OCI-M2 (cell line): ENCODE measurements at regions not wholly inside any gene's neighbourhood (a gene's known extent, or its start where the extent isn't known, plus 50 kb on each side); places are given as distances from the start of the nearest gene placed in this dataset.
"Not testable (repeated sequence)": the region's sequence is repeated elsewhere in the genome, so short reads cannot be mapped to it uniquely, and the experiment has no call there.

Experiments used
- DNase-seq: peaks from one replicate; lab custom pipeline; 2025; ENCODE audit not compliant: unreplicated experiment; lab: John Stamatoyannopoulos, UW

- no peak for DNase-seq
Observed at GRCh38 chr5:87132696-87133095, 135.0 kb upstream of the RASA1 start.

GRCh38 chr5:87134513-87134912 is 133.2 kb upstream of the RASA1 start:
- DNase-seq = not testable (repeated sequence)

GRCh38 chr5:87136096-87136495 is 131.6 kb upstream of the RASA1 start:
- no peak for DNase-seq

- no peak for DNase-seq
Observed at GRCh38 chr5:87136733-87137132, 130.9 kb upstream of the RASA1 start.

DNA sequence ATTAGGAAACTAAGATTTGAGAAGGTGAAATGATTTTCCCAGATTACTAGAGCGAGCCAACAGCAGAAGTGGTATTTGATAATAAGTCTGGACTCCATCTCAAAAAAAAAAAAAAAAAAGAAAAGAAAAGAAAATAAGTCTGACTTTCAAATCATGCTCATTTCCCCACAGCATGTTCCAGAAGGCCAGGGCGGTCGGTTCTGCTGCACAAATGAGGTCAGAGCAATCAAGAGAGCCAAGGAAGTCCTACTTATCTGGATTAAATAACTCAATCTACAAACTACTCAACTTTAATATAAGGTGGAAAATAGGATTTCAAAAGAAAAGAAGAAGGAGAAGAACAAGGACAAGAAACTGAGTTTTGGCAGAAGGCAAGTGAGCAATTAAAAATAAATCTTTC is 130.4 kb upstream of the RASA1 start:
- DNase-seq = no peak

GRCh38 chr5:87138091-87138805 is 129.4 kb upstream of the RASA1 start:
- DNase-seq = no peak

DNA sequence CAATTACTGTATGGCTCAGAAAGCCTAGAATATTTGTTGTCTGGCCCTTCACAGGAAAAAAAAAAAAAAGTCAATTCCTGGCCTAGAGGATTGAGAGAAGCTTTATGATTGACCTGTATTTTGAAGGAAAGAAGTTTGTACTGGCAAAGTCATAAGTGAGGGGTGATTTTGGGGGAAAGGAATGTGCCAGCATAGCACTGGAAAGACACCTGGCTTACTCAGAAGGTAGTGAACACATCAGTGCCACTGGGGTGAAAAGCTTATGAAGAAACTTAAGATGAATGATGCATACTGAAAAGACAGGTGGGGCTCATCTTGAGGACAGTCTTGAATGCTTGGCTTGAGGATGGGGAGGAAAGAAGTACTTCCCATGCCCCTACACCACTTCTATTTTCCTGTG is 127.9 kb upstream of the RASA1 start:
- no peak for DNase-seq

DNA sequence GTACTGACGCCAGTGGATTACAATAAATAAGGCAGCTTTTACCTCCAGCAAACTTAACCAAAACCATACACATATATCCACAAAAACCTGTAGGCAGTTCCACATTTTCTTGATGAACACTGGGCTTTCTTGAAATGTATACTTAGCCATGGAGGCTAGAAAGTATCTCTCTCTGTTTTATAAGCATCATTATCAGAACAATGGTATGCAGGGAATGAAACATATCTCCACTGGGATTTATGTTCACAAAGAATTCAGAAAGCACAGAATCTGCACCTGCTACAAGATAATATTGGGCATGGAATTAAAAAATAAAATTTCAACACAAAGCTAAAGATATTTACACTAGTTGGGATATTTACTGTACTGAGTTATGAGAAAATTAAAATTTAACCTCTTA is 126.1 kb upstream of the RASA1 start:
- no peak for DNase-seq

GRCh38 chr5:87145853-87146252 is 121.8 kb upstream of the RASA1 start:
- DNase-seq = not testable (repeated sequence)

DNA sequence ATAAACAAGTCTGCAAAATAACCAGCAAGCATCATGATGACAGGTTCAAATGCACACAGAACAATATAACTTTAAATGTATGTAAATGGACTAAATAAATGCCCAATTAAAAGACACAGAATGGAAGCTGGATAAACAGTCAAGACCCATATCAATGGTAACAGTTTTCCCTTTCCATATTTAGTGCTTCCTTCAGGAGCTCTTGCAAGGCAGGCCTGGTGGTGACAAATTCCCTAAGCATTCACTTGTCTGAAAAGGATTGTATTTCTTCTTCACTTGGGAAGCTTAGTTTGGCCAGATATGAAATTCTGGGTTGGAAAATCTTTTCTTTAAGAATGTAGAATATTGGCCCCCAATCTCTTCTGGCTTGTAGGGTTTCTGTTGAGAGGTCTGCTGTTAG is 120.2 kb upstream of the RASA1 start:
- no peak for DNase-seq

- DNase-seq = no peak
Observed at GRCh38 chr5:87150630-87151029, 117.1 kb upstream of the RASA1 start.

DNA sequence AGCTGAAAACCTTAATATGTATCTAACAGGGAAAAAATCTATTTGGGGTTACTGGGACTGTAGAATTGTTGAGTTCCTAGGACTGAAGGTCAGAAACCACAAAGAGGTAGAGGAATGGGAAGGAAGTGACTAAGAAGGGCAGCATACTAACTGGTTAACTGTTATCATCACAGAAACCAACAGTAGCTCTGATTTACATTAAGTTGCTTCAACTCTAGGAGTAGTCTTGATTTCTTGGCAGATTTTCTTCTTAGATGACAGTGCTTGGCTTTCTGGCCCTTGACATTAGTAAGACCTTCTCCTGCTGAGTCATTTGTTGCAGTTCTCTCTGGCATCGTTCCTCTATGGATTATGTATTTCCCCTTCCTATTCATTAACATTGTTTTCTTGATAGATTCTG is 116.1 kb upstream of the RASA1 start:
- no peak for DNase-seq

GRCh38 chr5:87152886-87153285 is 114.8 kb upstream of the RASA1 start:
- DNase-seq = no peak

DNA sequence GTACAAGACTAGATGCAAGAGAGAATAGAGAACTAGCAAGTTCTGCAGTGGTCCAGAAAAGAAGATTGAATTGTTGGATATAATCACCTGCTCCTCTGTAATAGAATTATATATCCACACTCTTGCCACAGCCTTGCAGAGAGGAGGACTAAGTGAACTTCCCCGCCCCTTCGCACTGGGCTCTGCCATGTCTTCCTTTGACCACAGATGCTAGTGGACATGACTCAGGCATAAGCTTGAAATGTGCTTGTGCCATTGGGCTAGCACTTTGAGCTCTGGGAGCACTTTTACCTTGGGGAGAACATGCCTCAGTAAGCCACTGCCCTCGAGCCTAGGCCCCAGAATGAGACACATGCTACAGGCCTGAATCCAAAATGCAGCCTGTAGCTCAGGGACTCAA is 113.5 kb upstream of the RASA1 start:
- DNase-seq = no peak

GRCh38 chr5:87155106-87155505 is 112.6 kb upstream of the RASA1 start:
- DNase-seq = no peak

DNA sequence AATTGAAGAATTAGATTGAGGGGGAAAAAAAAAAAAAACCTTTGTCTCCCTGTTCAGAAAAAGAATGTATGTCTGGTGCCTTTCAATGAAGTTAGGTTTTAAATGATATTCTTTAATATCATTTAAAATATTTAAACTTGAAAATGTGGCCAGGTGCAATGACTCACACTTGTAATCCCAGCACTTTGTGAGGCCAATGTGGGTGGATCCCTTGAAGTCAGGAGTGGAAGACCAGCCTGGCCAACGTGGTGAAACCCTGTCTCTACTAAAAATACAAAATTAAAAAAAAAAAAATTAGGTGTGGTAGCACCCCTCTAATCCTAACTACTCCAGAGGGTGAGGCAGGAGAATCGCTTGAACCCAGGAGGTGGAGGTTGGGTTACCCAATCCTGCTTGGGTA is 111.1 kb upstream of the RASA1 start:
- no peak for DNase-seq

- DNase-seq = no peak
Observed at GRCh38 chr5:87164409-87164808, 103.3 kb upstream of the RASA1 start.

DNA sequence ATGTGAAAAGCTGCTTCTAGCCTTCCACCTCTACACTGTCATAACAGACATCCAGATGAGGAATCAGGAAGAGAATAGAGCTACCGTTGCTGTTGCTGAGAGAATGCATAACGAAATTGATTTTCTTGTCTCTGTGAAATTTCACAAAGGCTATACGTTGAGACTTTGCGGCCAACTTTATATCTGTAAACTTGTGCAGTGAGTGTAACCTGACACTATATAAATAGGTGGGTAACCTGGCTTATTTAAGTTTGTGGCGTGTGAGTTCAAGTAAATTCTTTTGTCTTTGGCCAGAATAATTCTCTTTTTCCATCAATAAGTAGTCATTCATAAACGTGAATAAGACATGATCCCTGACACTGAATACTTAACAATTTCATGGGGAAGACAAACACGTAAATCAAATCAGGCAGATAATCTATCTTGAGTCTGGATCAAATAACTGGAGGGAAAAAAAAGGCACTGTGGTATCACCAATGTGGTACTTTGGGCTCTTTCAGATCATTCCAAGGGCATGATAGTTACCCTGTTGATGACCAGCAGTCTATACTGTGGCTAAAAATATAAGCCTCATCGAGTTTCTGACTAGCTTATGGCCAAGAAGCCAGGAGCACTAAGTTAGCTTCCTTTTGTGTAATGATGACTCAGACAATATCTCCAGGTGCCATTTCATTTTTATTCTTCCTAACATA is 98.2 kb upstream of the RASA1 start:
- DNase-seq = no peak

GRCh38 chr5:87170799-87171198 is 96.9 kb upstream of the RASA1 start:
- DNase-seq = no peak

DNA sequence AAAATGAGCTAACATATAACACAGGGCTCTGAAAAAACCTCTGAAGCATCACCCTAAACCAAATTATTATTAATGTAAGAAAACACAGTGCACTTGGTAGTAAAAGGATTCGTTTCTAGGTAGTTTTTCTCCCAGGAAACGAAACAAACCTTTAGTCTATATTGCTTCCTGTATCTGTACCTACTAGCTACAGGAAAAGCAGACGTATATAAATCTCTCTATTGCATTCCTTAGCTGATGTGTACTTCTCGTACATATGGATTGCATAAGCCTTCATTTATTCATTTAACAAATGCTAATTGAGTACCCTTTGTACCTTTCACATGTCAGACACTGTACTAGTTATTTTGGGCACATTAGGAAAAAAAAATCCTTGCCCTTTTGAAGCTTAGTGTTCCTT is 85.0 kb upstream of the RASA1 start:
- DNase-seq = no peak

DNA sequence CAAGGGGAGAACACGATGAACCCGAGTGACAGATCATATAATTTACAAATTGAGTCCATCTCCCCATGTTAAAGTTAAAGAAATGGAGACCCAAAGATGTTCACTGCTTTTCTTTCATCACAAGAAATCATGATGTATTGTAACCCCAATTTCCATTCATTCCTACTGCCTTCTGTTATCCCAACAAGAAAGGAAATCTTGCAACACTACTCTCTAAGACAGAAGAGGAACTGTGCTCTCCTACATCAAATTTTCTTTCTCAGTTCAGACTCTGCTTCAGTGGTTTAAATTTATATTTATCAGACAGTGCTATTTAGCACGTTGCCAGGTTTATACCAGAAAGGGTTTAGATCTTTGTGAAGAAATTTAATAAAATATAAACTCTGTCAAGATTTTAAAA is 83.8 kb upstream of the RASA1 start:
- no peak for DNase-seq

DNA sequence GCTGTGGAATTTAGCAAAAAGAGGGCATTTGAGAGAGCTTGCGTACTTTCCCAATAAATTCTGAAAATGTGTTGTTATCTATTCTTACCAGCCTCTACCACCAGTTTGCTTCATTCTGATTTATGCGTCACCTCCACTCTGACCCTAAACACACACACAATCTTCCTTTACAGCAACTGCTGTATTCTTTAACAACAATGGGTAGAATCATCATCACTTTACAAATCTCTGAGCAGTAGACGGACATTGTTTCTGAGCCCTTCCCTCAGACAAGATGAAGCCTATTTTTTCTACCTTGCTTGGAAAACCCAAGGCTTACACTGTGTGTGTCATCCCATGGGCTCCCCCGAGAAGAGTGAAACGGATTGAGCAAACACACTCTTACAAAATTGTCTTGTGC is 83.1 kb upstream of the RASA1 start:
- DNase-seq = no peak

GRCh38 chr5:87185838-87186237 is 81.8 kb upstream of the RASA1 start:
- no peak for DNase-seq
